Anterior cingulate cortex (tissue), 58 donors: ENCODE measurements at regions not wholly inside any gene's neighbourhood (a gene's known extent, or its start where the extent isn't known, plus 50 kb on each side); places are given as distances from the start of the nearest gene placed in this dataset.

Experiments
- DNase-seq, 58 donors: peaks; one replicate each; lab custom pipeline; 2025; lab: John Stamatoyannopoulos, UW

- no peak for DNase-seq
Measured at GRCh38 chr12:39240587-39240986, 202.3 kb downstream of the KIF21A start.

- DNase-seq = no peak
Measured at GRCh38 chr12:39239490-39240486, 203.1 kb downstream of the KIF21A start.

- no peak for DNase-seq
Measured at GRCh38 chr12:39237004-39237403, 205.9 kb downstream of the KIF21A start.

- no peak for DNase-seq
Measured at GRCh38 chr12:39235990-39236767, 206.7 kb downstream of the KIF21A start.

- DNase-seq = no peak
Measured at GRCh38 chr12:39230086-39230485, 212.8 kb downstream of the KIF21A start.

- no peak for DNase-seq
Measured at GRCh38 chr12:39227218-39227617, 215.7 kb downstream of the KIF21A start.

- peak in 1 of 58 donors; percentile 1 for DNase-seq
Measured at GRCh38 chr12:39224971-39225370, 217.9 kb downstream of the KIF21A start.

- no peak for DNase-seq
Measured at GRCh38 chr12:39205969-39206368, 237.0 kb downstream of the KIF21A start.

GRCh38 chr12:39199351-39199750, 243.6 kb downstream of the KIF21A start:
- DNase-seq = no peak

- DNase-seq = no peak
Measured at GRCh38 chr12:39188689-39189088, 254.2 kb downstream of the KIF21A start.

- DNase-seq = no peak
Measured at GRCh38 chr12:39186744-39187143, 256.2 kb downstream of the KIF21A start.

- no peak for DNase-seq
Measured at GRCh38 chr12:39178837-39179236, 264.1 kb downstream of the KIF21A start.

GRCh38 chr12:39176356-39176755, 266.6 kb downstream of the KIF21A start:
- DNase-seq = no peak

- DNase-seq = no peak
Measured at GRCh38 chr12:39173726-39174125, 268.3 kb upstream of the CPNE8 start.

- no peak for DNase-seq
Measured at GRCh38 chr12:39165338-39165737, 259.9 kb upstream of the CPNE8 start.

GRCh38 chr12:39161465-39162085, 256.2 kb upstream of the CPNE8 start:
- no peak for DNase-seq

- DNase-seq = peak in 19 of 58 donors; percentile 2 to 75 (median 14)
Measured at GRCh38 chr12:39157696-39158342, 252.4 kb upstream of the CPNE8 start.

GRCh38 chr12:39145175-39145999, 240.0 kb upstream of the CPNE8 start:
- DNase-seq = peak in 35 of 58 donors; percentile 3 to 56 (median 21)

GRCh38 chr12:39144613-39145061, 239.2 kb upstream of the CPNE8 start:
- no peak for DNase-seq
